K562 (cell line): ENCODE measurements at regions not wholly inside any gene's neighbourhood (a gene's known extent, or its start where the extent isn't known, plus 50 kb on each side); places are given as distances from the start of the nearest gene placed in this dataset.

ENCODE experiments used
- ATAC-seq: fragments of 200-7000 bp; cut with Tn5 transposase; 3 replicates; pipeline ENCODE4 v1.9.1; 2020; ENCODE audit warnings: moderate library complexity
- BruUV-seq: library from RNA; stranded (reverse); fragments of 400-500 nt; replicated peaks from 2 replicates; lab custom pipeline; 2021; lab: Mats Ljungman, UMichigan
- CTCF ChIA-PET: fragments of 300-600 bp; formaldehyde crosslinking; extraction: SDS; loops from one replicate; lab custom pipeline; 2021; ENCODE audit warnings: low intra/inter-chr PET ratio; lab: Yijun Ruan, JAX
- POLR2A ChIA-PET: fragments of 300-600, 350-650 bp; sonication (Branson Sonifier 250); formaldehyde crosslinking; extraction: SDS; loops from one replicate; lab custom pipeline; 2021; ENCODE audit warnings: antibody characterized with exemption, inconsistent platforms; lab: Yijun Ruan, JAX
- DNase-seq, 4 experiments: peaks; one replicate each; pipeline versions ENCODE4 v3.0.0 to v3.0.0-alpha.2; 2011 to 2018; ENCODE audit warnings: low spot score in 3 of 4, mixed read lengths in 3 of 4; ENCODE audit errors: extremely low read depth in 1 of 4
- FAIRE-seq: peaks from 2 replicates; lab custom pipeline; 2011; peaks lifted over from hg19 to GRCh38; lab: Jason Lieb, UNC
- H2AFZ ChIP-seq: 2 replicates; pipeline ENCODE4 v1.6.0; 2011; ENCODE audit warnings: low read depth, low read length, control low read depth, inconsistent platforms
- H3K27ac ChIP-seq: fragments of 200-600 bp; 3 replicates; pipeline ENCODE4 v1.8.0; 2011; ENCODE audit warnings: low read depth, mild to moderate bottlenecking, control low read depth, inconsistent platforms, low read length, moderate library complexity, mixed read lengths; ENCODE audit errors: extremely low read depth
- H3K27me3 ChIP-seq, 2 experiments: fragments of 300-600 bp in 1 of 2; 2 replicates in 1 of 2; 3 replicates in 1 of 2; pipeline versions ENCODE4 v1.6.0 to v1.8.0; 2011; ENCODE audit warnings: inconsistent platforms in 2 of 2, low read length in 2 of 2, mild to moderate bottlenecking in 1 of 2, mixed read lengths in 1 of 2, moderate library complexity in 1 of 2; ENCODE audit not compliant: control insufficient read depth in 2 of 2, insufficient read depth in 2 of 2
- H3K36me3 ChIP-seq: fragments of 300-600 bp; 3 replicates; pipeline ENCODE4 v1.8.0; 2011; ENCODE audit warnings: mild to moderate bottlenecking, low read length, inconsistent platforms; ENCODE audit not compliant: control insufficient read depth, insufficient read depth
- H3K4me1 ChIP-seq, 2 experiments: fragments of 200-600 bp in 1 of 2; replicated peaks in 1 of 2; 2 replicates in 1 of 2; 3 replicates in 1 of 2; pipeline versions ENCODE4 v1.5.1 to v1.8.0; 2011; ENCODE audit warnings: inconsistent platforms in 2 of 2, low read length in 2 of 2, mild to moderate bottlenecking in 1 of 2, mixed read lengths in 1 of 2, moderate library complexity in 1 of 2; ENCODE audit not compliant: control insufficient read depth in 2 of 2, insufficient read depth in 2 of 2
- H3K4me2 ChIP-seq: 2 replicates; pipeline ENCODE4 v1.6.1; 2011; ENCODE audit warnings: low read length, control low read depth, inconsistent platforms, mixed read lengths; ENCODE audit not compliant: insufficient read depth
- H3K4me3 ChIP-seq: fragments of 200-600 bp; sonication (generic), shearing (Covaris generic); 2 replicates; pipeline ENCODE4 v1.5.1; 2016; ENCODE audit warnings: control low read depth, inconsistent platforms
- H3K79me2 ChIP-seq: fragments of 200-600 bp; 3 replicates; pipeline ENCODE4 v1.8.0; 2011; ENCODE audit warnings: low read length, inconsistent platforms; ENCODE audit not compliant: control insufficient read depth, insufficient read depth
- H3K9ac ChIP-seq, 2 experiments: 2 replicates each; pipeline versions ENCODE4 v1.6.0 to v1.6.1; 2011; ENCODE audit warnings: low read depth in 2 of 2, low read length in 2 of 2, control low read depth in 1 of 2, inconsistent platforms in 1 of 2, mild to moderate bottlenecking in 1 of 2, mixed read lengths in 1 of 2; ENCODE audit not compliant: insufficient read depth in 1 of 2
- H3K9me1 ChIP-seq: one replicate; pipeline ENCODE4 v1.6.0; 2011; ENCODE audit warnings: inconsistent platforms, mild to moderate bottlenecking, low read length, moderate library complexity; ENCODE audit not compliant: control insufficient read depth, insufficient read depth
- H3K9me3 ChIP-seq: replicated peaks from 2 replicates; pipeline ENCODE4 v1.5.1; 2011; ENCODE audit warnings: low read depth, low read length, inconsistent platforms; ENCODE audit not compliant: control insufficient read depth, insufficient read depth
- H4K20me1 ChIP-seq: replicated peaks from 2 replicates; pipeline ENCODE4 v1.6.1; 2011; ENCODE audit warnings: low read length, inconsistent platforms, mixed read lengths; ENCODE audit not compliant: control insufficient read depth, insufficient read depth
- ILK ChIP-seq: fragments of 450-650 bp; IDR thresholded peaks from 2 replicates; pipeline ENCODE4 v1.6.1; 2016; ENCODE audit warnings: missing genetic modification characterization, low read depth, mild to moderate bottlenecking, missing compliant biosample characterization, moderate library complexity, borderline replicate concordance
- MAFF ChIP-seq: IDR thresholded peaks from 2 replicates; pipeline ENCODE4 v1.6.1; 2012; ENCODE audit warnings: low read length, improper control_type of control experiment
- POLR2AphosphoS2 ChIP-seq: IDR thresholded peaks from 2 replicates; pipeline ENCODE4 v1.6.1; 2012; ENCODE audit warnings: low read length, improper control_type of control experiment
- RFX1 ChIP-seq: fragments of 450-650 bp; IDR thresholded peaks from 2 replicates; pipeline ENCODE4 v1.6.1; 2016; ENCODE audit warnings: mild to moderate bottlenecking, moderate library complexity
- SMARCE1 ChIP-seq: fragments of 450-650 bp; IDR thresholded peaks from 2 replicates; pipeline ENCODE4 v1.7.1; 2016; ENCODE audit warnings: mild to moderate bottlenecking
- U2AF2 ChIP-seq: fragments of 200-400 bp; formaldehyde crosslinking; optimal IDR thresholded peaks from 2 replicates; pipeline ENCODE3; 2017; ENCODE audit warnings: low read depth, mild to moderate bottlenecking, low read length
- XRCC4 ChIP-seq: IDR thresholded peaks from one replicate; pipeline ENCODE4 v1.6.1; 2011; ENCODE audit not compliant: insufficient read depth, insufficient read length; ENCODE audit errors: extremely low read depth
- ZFX ChIP-seq: sonication (generic); formaldehyde crosslinking; IDR thresholded peaks from 2 replicates; pipeline ENCODE4 v1.8.0; 2022; ENCODE audit warnings: mild to moderate bottlenecking, missing genetic modification reagents, moderate library complexity
- ZNF316 ChIP-seq: fragments of 450-650 bp; IDR thresholded peaks from 2 replicates; pipeline ENCODE4 v1.6.1; 2016
- ZNF41 ChIP-seq: fragments of 250-450 bp; sonication (Bioruptor Pico); conservative IDR thresholded peaks from 2 replicates; pipeline ENCODE4 v1.4.0; 2020; ENCODE audit warnings: mild to moderate bottlenecking
- ZNF707 ChIP-seq: fragments of 250-450 bp; sonication (Bioruptor Pico); conservative IDR thresholded peaks from 2 replicates; pipeline ENCODE4 v1.8.0; 2022; ENCODE audit warnings: inconsistent platforms, mild to moderate bottlenecking, moderate library complexity
- WGBS: fragments of 100-300 bp; shearing (Covaris generic); methylation state at CpG from one replicate; pipeline ENCODE4 v1.1.6; 2016; ENCODE audit warnings: low coverage, mixed read lengths; ENCODE audit not compliant: insufficient coverage; ENCODE audit errors: missing lambda C conversion rate; 5-methylcytosine and 5-hydroxymethylcytosine counted together
- in situ Hi-C: fragments of 300-500 bp; cut with MboI; formaldehyde crosslinking; loops from 4 replicates; pipeline ENCODE4 v1.15.0; 2018; ENCODE audit warnings: inconsistent platforms, mixed read lengths
- intact Hi-C: fragments of 100-400 bp; cut with micrococcal nuclease; formaldehyde crosslinking; loops from 2 replicates; pipeline ENCODE4 v1.14.2; 2022
- TF ChIP-seq, protein P1 (sequence below): fragments of 150-350 bp; conservative IDR thresholded peaks from 2 replicates; pipeline ENCODE4 v1.6.1; 2014; ENCODE audit warnings: low read length

- TF ChIP-seq SMARCE1 (no peak), POLR2AphosphoS2 (no peak), ZFX (CRISPR knock-in tag) (no peak), ZNF707 (CRISPR knock-in tag) (no peak), RFX1 (no peak), ZNF41 (no peak)
- TF ChIP-seq, protein P1, sequence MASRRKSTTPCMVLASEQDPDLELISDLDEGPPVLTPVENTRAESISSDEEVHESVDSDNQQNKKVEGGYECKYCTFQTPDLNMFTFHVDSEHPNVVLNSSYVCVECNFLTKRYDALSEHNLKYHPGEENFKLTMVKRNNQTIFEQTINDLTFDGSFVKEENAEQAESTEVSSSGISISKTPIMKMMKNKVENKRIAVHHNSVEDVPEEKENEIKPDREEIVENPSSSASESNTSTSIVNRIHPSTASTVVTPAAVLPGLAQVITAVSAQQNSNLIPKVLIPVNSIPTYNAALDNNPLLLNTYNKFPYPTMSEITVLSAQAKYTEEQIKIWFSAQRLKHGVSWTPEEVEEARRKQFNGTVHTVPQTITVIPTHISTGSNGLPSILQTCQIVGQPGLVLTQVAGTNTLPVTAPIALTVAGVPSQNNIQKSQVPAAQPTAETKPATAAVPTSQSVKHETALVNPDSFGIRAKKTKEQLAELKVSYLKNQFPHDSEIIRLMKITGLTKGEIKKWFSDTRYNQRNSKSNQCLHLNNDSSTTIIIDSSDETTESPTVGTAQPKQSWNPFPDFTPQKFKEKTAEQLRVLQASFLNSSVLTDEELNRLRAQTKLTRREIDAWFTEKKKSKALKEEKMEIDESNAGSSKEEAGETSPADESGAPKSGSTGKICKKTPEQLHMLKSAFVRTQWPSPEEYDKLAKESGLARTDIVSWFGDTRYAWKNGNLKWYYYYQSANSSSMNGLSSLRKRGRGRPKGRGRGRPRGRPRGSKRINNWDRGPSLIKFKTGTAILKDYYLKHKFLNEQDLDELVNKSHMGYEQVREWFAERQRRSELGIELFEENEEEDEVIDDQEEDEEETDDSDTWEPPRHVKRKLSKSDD = no peak
These were observed 1446.1 kb downstream of the SLITRK1 start (continued) for GRCh38 chr13:82436099-82436585.

- in situ Hi-C loops = no loop called here
- H3K4me2 ChIP-seq = no peak overlapping the region
- intact Hi-C loops = no loop called here
- WGBS = 0% methylated on average over 2 of the region's 2 CpGs
- CTCF ChIA-PET = no interaction called here
- no peaks in the 10 kb centered on the region for H3K27me3 ChIP-seq
- no peak overlapping the region for H3K4me3 ChIP-seq
- ATAC-seq (no peak), DNase-seq (no peak), FAIRE-seq (no peak)
- no peaks in the 10 kb centered on the region for H3K79me2 ChIP-seq
- H2AFZ ChIP-seq = no peak overlapping the region
- POLR2A ChIA-PET = no interaction called here
- TF ChIP-seq ZNF316 (peak; percentile 37; the same call in 1 of the 2 replicates), U2AF2 (no peak), XRCC4 (no peak), ILK (tag) (no peak), MAFF (peak; percentile 3; the same call in 1 of the 2 replicates)
- H3K27ac ChIP-seq = no peak overlapping the region
- no peaks in the 10 kb centered on the region for H3K9me3 ChIP-seq
- no peak overlapping the region for H3K9ac ChIP-seq
- no peaks in the 10 kb centered on the region for H3K36me3 ChIP-seq
- no peaks in the 10 kb centered on the region for H3K9me1 ChIP-seq
- no peaks in the 10 kb centered on the region for H4K20me1 ChIP-seq
- no peaks in the 10 kb centered on the region for H3K4me1 ChIP-seq
- BruUV-seq = no TSS peak
These were observed 1449.3 kb downstream of the SLITRK1 start for GRCh38 chr13:82432949-82433348.
